OCI-LY7 (cell line): ENCODE measurements at regions not wholly inside any gene's neighbourhood (a gene's known extent, or its start where the extent isn't known, plus 50 kb on each side); places are given as distances from the start of the nearest gene placed in this dataset.

Experiments
- BruUV-seq: library from RNA; stranded (reverse); fragments of 400-500 nt; replicated peaks from 2 replicates; lab custom pipeline; 2021; lab: Mats Ljungman, UMichigan
- CTCF ChIA-PET: fragments of 300-600 bp; sonication (Branson Sonifier 250); formaldehyde crosslinking; loops from one replicate; lab custom pipeline; 2022; ENCODE audit warnings: antibody characterized with exemption; ENCODE audit not compliant: unreplicated experiment; lab: Charles Lee
- POLR2A ChIA-PET: fragments of 300-600 bp; sonication (Branson Sonifier 250); formaldehyde crosslinking; loops from one replicate; lab custom pipeline; 2022; ENCODE audit warnings: antibody characterized with exemption; lab: Charles Lee
- DNase-seq: peaks from one replicate; pipeline ENCODE4 v3.0.0-alpha.2; 2015; ENCODE audit warnings: low spot score
- H2AFZ ChIP-seq: fragments of 200-600 bp; sonication (generic), shearing (Covaris generic); 2 replicates; pipeline ENCODE4 v1.6.1; 2014; ENCODE audit warnings: mild to moderate bottlenecking, antibody characterized with exemption, low read length, moderate library complexity
- H3K27ac ChIP-seq: fragments of 200-600 bp; sonication (generic); 2 replicates; pipeline ENCODE4 v1.5.1; 2014; ENCODE audit warnings: mixed run types, low read depth, mild to moderate bottlenecking, moderate library complexity, low read length, inconsistent platforms; ENCODE audit not compliant: poor library complexity, severe bottlenecking
- H3K36me3 ChIP-seq: fragments of 200-600 bp; sonication (generic); 2 replicates; pipeline ENCODE4 v1.6.1; 2014; ENCODE audit warnings: mild to moderate bottlenecking, antibody characterized with exemption, low read length, moderate library complexity, mixed read lengths; ENCODE audit not compliant: insufficient read depth
- H3K4me1 ChIP-seq: fragments of 200-600 bp; sonication (generic); 2 replicates; pipeline ENCODE4 v1.5.1; 2014; ENCODE audit warnings: mild to moderate bottlenecking, low read length; ENCODE audit not compliant: insufficient read depth, poor library complexity, severe bottlenecking
- H3K4me2 ChIP-seq: fragments of 200-600 bp; sonication (generic); 2 replicates; pipeline ENCODE4 v1.6.1; 2014; ENCODE audit warnings: mild to moderate bottlenecking, low read length
- H3K4me3 ChIP-seq: fragments of 200-600 bp; sonication (generic); 2 replicates; pipeline ENCODE4 v1.5.1; 2014; ENCODE audit warnings: mild to moderate bottlenecking, low read depth, low read length; ENCODE audit not compliant: poor library complexity, severe bottlenecking
- H3K79me2 ChIP-seq: fragments of 200-600 bp; sonication (generic); 2 replicates; pipeline ENCODE4 v1.6.1; 2016; ENCODE audit warnings: low read depth, mild to moderate bottlenecking, low read length, moderate library complexity, mixed read lengths; ENCODE audit not compliant: insufficient read depth
- H3K9me2 ChIP-seq: fragments of 200-600 bp; sonication (generic); 2 replicates; pipeline ENCODE4 v1.6.1; 2016; ENCODE audit warnings: mild to moderate bottlenecking, low read length, mixed read lengths; ENCODE audit not compliant: insufficient read depth
- H3K9me3 ChIP-seq: fragments of 200-600 bp; sonication (generic); 2 replicates; pipeline ENCODE4 v1.6.1; 2014; ENCODE audit warnings: mild to moderate bottlenecking, mixed run types, low read length, mixed read lengths
- H4K20me1 ChIP-seq: fragments of 200-600 bp; sonication (generic); 2 replicates; pipeline ENCODE4 v1.6.1; 2014; ENCODE audit warnings: mild to moderate bottlenecking, antibody characterized with exemption, low read length, moderate library complexity, mixed read lengths; ENCODE audit not compliant: insufficient read depth
- CTCF ChIP-seq: fragments of 200-600 bp; sonication (generic); conservative IDR thresholded peaks from 2 replicates; pipeline ENCODE4 v1.5.1; 2014; ENCODE audit warnings: mild to moderate bottlenecking, antibody characterized with exemption, low read length, moderate library complexity, mixed read lengths
- EZH2phosphoT487 ChIP-seq: fragments of 200-600 bp; sonication (generic); IDR thresholded peaks from 2 replicates; pipeline ENCODE4 v1.6.1; 2018; ENCODE audit warnings: low read depth, borderline replicate concordance, mild to moderate bottlenecking, mixed run types, antibody characterized with exemption, low read length, moderate library complexity, mixed read lengths
- intact Hi-C: fragments of 100-400 bp; cut with micrococcal nuclease; formaldehyde crosslinking; loops from one replicate; pipeline ENCODE4 v1.10.0; 2022; ENCODE audit not compliant: unreplicated experiment

GRCh38 chr7:35530124-35531109 is 164.5 kb downstream of the HERPUD2 start:
- ChIA-PET CTCF (no interaction called here), POLR2A (interaction anchor here (0.6 kb wide), 1 partner anchor 55 kb away, joined by 3 read pairs; no protein-coding TSS in a partner anchor)
- H4K20me1 ChIP-seq = no peaks in the 10 kb centered on the region
- no peaks in the 10 kb centered on the region for H3K36me3 ChIP-seq
- H3K79me2 ChIP-seq = no peaks in the 10 kb centered on the region
- H3K9me2 ChIP-seq = no peaks in the 10 kb centered on the region
- H3K4me3 ChIP-seq = no peak overlapping the region
- no peak for TF ChIP-seq EZH2phosphoT487
- TF ChIP-seq CTCF = no peak
- no peaks in the 10 kb centered on the region for H3K9me3 ChIP-seq
- DNase-seq = peak; percentile 13
- no peak overlapping the region for H2AFZ ChIP-seq
- no peaks in the 10 kb centered on the region for H3K4me1 ChIP-seq
- BruUV-seq = no TSS peak
- H3K27ac ChIP-seq = no peak overlapping the region
- intact Hi-C loops = no loop called here
- no peak overlapping the region for H3K4me2 ChIP-seq

- no peak overlapping the region for H3K4me3 ChIP-seq
- CTCF ChIA-PET = no interaction called here
- H2AFZ ChIP-seq = no peak overlapping the region
- no peak overlapping the region for H3K4me2 ChIP-seq
- BruUV-seq = no TSS peak
- no peaks in the 10 kb centered on the region for H3K4me1 ChIP-seq
- H3K9me3 ChIP-seq = no peaks in the 10 kb centered on the region
- H3K79me2 ChIP-seq = no peaks in the 10 kb centered on the region
- POLR2A ChIA-PET = interaction anchor here (0.6 kb wide), 1 partner anchor 56 kb away, joined by 3 read pairs; no protein-coding TSS in a partner anchor
- no peaks in the 10 kb centered on the region for H4K20me1 ChIP-seq
- H3K36me3 ChIP-seq = no peaks in the 10 kb centered on the region
- no peak for DNase-seq
- no peak overlapping the region for H3K27ac ChIP-seq
- TF ChIP-seq CTCF (no peak), EZH2phosphoT487 (no peak)
- H3K9me2 ChIP-seq = no peaks in the 10 kb centered on the region
- intact Hi-C loops = no loop called here
These were observed 165.2 kb downstream of the HERPUD2 start for GRCh38 chr7:35529713-35530112.
